HG03521 (cell line): ENCODE measurements at regions not wholly inside any gene's neighbourhood (a gene's known extent, or its start where the extent isn't known, plus 50 kb on each side); places are given as distances from the start of the nearest gene placed in this dataset.

Experiments
- ATAC-seq: cut with Tn5 transposase; IDR thresholded peaks from one replicate; pipeline ENCODE4 v1.9.1; 2021; ENCODE audit warnings: mild to moderate bottlenecking, moderate library complexity; ENCODE audit not compliant: unreplicated experiment

- no peak for ATAC-seq
Observed at GRCh38 chr14:29446971-29447370, 480.7 kb downstream of the PRKD1 start.

GRCh38 chr14:29451941-29452340 lies 475.7 kb downstream of the PRKD1 start:
- ATAC-seq, result no peak

- no peak for ATAC-seq
Observed at GRCh38 chr14:29453045-29453444, 474.6 kb downstream of the PRKD1 start.

- ATAC-seq, result no peak
Observed at GRCh38 chr14:29454026-29454693, 473.5 kb downstream of the PRKD1 start.

- no peak for ATAC-seq
Observed at GRCh38 chr14:29458547-29458946, 469.1 kb downstream of the PRKD1 start.

GRCh38 chr14:29459531-29459930 lies 468.1 kb downstream of the PRKD1 start:
- no peak for ATAC-seq

GRCh38 chr14:29459969-29460560 lies 467.6 kb downstream of the PRKD1 start:
- ATAC-seq, result no peak

GRCh38 chr14:29461101-29461500 lies 466.5 kb downstream of the PRKD1 start:
- ATAC-seq, result no peak

GRCh38 chr14:29461506-29461905 lies 466.1 kb downstream of the PRKD1 start:
- no peak for ATAC-seq

GRCh38 chr14:29462321-29462720 lies 465.3 kb downstream of the PRKD1 start:
- ATAC-seq, result no peak

GRCh38 chr14:29462772-29463171 lies 464.9 kb downstream of the PRKD1 start:
- no peak for ATAC-seq

GRCh38 chr14:29463727-29464395 lies 463.8 kb downstream of the PRKD1 start:
- no peak for ATAC-seq

GRCh38 chr14:29465095-29465494 lies 462.6 kb downstream of the PRKD1 start:
- ATAC-seq, result no peak

- no peak for ATAC-seq
Observed at GRCh38 chr14:29475641-29476040, 452.0 kb downstream of the PRKD1 start.

GRCh38 chr14:29486132-29486531 lies 441.5 kb downstream of the PRKD1 start:
- no peak for ATAC-seq

- no peak for ATAC-seq
Observed at GRCh38 chr14:29489911-29490425, 437.7 kb downstream of the PRKD1 start.

GRCh38 chr14:29493849-29494248 lies 433.8 kb downstream of the PRKD1 start:
- no peak for ATAC-seq

GRCh38 chr14:29494312-29494711 lies 433.3 kb downstream of the PRKD1 start:
- no peak for ATAC-seq

- ATAC-seq, result no peak
Observed at GRCh38 chr14:29503903-29504302, 423.7 kb downstream of the PRKD1 start.

- ATAC-seq, result no peak
Observed at GRCh38 chr14:29518335-29518734, 409.3 kb downstream of the PRKD1 start.

- no peak for ATAC-seq
Observed at GRCh38 chr14:29521526-29522137, 406.0 kb downstream of the PRKD1 start.
